SK-N-SH (cell line): ENCODE measurements at regions not wholly inside any gene's neighbourhood (a gene's known extent, or its start where the extent isn't known, plus 50 kb on each side); places are given as distances from the start of the nearest gene placed in this dataset.
A peak's percentile ranks its signal among the peaks of the same experiment; 100 is the strongest.

Source experiments
- CTCF ChIA-PET: fragments of 300-600, 350-600 bp; formaldehyde crosslinking; extraction: SDS; loops from one replicate; lab custom pipeline; 2021; lab: Yijun Ruan, JAX
- POLR2A ChIA-PET: fragments of 350-600 bp; sonication (Branson Sonifier 250); formaldehyde crosslinking; extraction: SDS; loops from one replicate; lab custom pipeline; 2020; ENCODE audit warnings: antibody characterized with exemption, inconsistent platforms; lab: Yijun Ruan, JAX
- DNase-seq: peaks from one replicate; pipeline ENCODE4 v3.0.0; 2012
- H2AFZ ChIP-seq: fragments of 200-600 bp; sonication (generic); 2 replicates; pipeline ENCODE4 v1.8.1; 2016; ENCODE audit warnings: antibody characterized with exemption, mild to moderate bottlenecking, low read depth
- H3F3A ChIP-seq: fragments of 200-600 bp; sonication (generic); replicated peaks from 2 replicates; pipeline ENCODE3; 2016; ENCODE audit warnings: antibody characterized with exemption, mild to moderate bottlenecking; ENCODE audit not compliant: insufficient read depth
- H3K27ac ChIP-seq, 2 experiments: fragments of 200-500 bp in 1 of 2; fragments of 200-600 bp in 1 of 2; sonication (Bioruptor generic) in 1 of 2; sonication (generic), shearing (Covaris generic) in 1 of 2; 2 replicates each; pipeline versions ENCODE4 v1.5.1 to v1.6.1; 2014 to 2016; ENCODE audit warnings: low read depth in 2 of 2, inconsistent platforms in 1 of 2, low read length in 1 of 2, mild to moderate bottlenecking in 1 of 2, mixed read lengths in 1 of 2
- H3K27me3 ChIP-seq: fragments of 200-600 bp; sonication (generic), shearing (Covaris generic); 2 replicates; pipeline ENCODE4 v1.6.1; 2016; ENCODE audit warnings: mixed run types; ENCODE audit not compliant: insufficient read depth
- H3K36me3 ChIP-seq, 2 experiments: fragments of 200-500 bp in 1 of 2; fragments of 200-600 bp in 1 of 2; sonication (Bioruptor generic) in 1 of 2; sonication (generic) in 1 of 2; replicated peaks in 1 of 2; 2 replicates each; pipeline versions ENCODE3 to v1.5.1; 2014 to 2016; ENCODE audit warnings: low read length in 1 of 2, mild to moderate bottlenecking in 1 of 2; ENCODE audit not compliant: insufficient read depth in 2 of 2, control insufficient read depth in 1 of 2
- H3K4me1 ChIP-seq, 2 experiments: fragments of 200-500 bp in 1 of 2; fragments of 200-600 bp in 1 of 2; sonication (Bioruptor generic) in 1 of 2; sonication (generic), shearing (Covaris generic) in 1 of 2; 2 replicates each; pipeline versions ENCODE4 v1.5.1 to v1.6.1; 2014 to 2016; ENCODE audit warnings: low read depth in 1 of 2, low read length in 1 of 2, mixed run types in 1 of 2; ENCODE audit not compliant: insufficient read depth in 2 of 2, control insufficient read depth in 1 of 2
- H3K4me2 ChIP-seq: fragments of 200-600 bp; sonication (generic), shearing (Covaris generic); 2 replicates; pipeline ENCODE4 v1.6.1; 2017; ENCODE audit warnings: mixed run types
- H3K4me3 ChIP-seq, 2 experiments: fragments of 200-500 bp in 1 of 2; fragments of 200-600 bp in 1 of 2; sonication (Bioruptor generic) in 1 of 2; sonication (generic), shearing (Covaris generic) in 1 of 2; 2 replicates each; pipeline versions ENCODE4 v1.5.1 to v1.8.1; 2014 to 2016; ENCODE audit warnings: low read depth in 2 of 2, inconsistent platforms in 1 of 2, low read length in 1 of 2, mild to moderate bottlenecking in 1 of 2, mixed read lengths in 1 of 2, moderate library complexity in 1 of 2
- H3K79me2 ChIP-seq: fragments of 200-600 bp; sonication (generic); 2 replicates; pipeline ENCODE4 v1.8.1; 2017; ENCODE audit warnings: mild to moderate bottlenecking; ENCODE audit not compliant: insufficient read depth
- H3K9ac ChIP-seq: fragments of 200-600 bp; sonication (generic); 2 replicates; pipeline ENCODE4 v1.6.1; 2017; ENCODE audit warnings: mixed run types
- H3K9me2 ChIP-seq: fragments of 200-600 bp; sonication (generic); 2 replicates; pipeline ENCODE4 v1.6.1; 2017; ENCODE audit warnings: mixed run types
- H3K9me3 ChIP-seq: fragments of 200-600 bp; sonication (generic); 2 replicates; pipeline ENCODE4 v1.6.1; 2017; ENCODE audit warnings: mixed run types, mild to moderate bottlenecking, moderate library complexity
- H4K20me1 ChIP-seq: fragments of 200-600 bp; sonication (generic); 2 replicates; pipeline ENCODE4 v1.6.1; 2017; ENCODE audit warnings: mild to moderate bottlenecking, mixed run types; ENCODE audit not compliant: insufficient read depth
- CHD2 ChIP-seq: fragments of 150-350 bp; IDR thresholded peaks from 2 replicates; pipeline ENCODE4 v1.6.1; 2018; ENCODE audit warnings: low read length; ENCODE audit not compliant: partially characterized antibody
- EP300 ChIP-seq, 2 experiments: IDR thresholded peaks; 2 replicates each; pipeline versions ENCODE4 v1.4.0 to v1.6.1; 2012; ENCODE audit warnings: borderline replicate concordance in 1 of 2, low read depth in 1 of 2, low read length in 1 of 2
- GATA2 ChIP-seq: sonication (generic); formaldehyde crosslinking; IDR thresholded peaks from 2 replicates; pipeline ENCODE4 v1.5.0; 2020; ENCODE audit warnings: mild to moderate bottlenecking, missing genetic modification reagents
- IRF3 ChIP-seq: fragments of 150-350 bp; IDR thresholded peaks from 2 replicates; pipeline ENCODE4 v1.6.1; 2016; ENCODE audit warnings: mild to moderate bottlenecking, low read depth, low read length
- JUND ChIP-seq: IDR thresholded peaks from 2 replicates; pipeline ENCODE4 v1.4.0; 2012
- MAX ChIP-seq: IDR thresholded peaks from 2 replicates; pipeline ENCODE4 v1.4.0; 2012; ENCODE audit warnings: low read depth
- MXI1 ChIP-seq: IDR thresholded peaks from 2 replicates; pipeline ENCODE4 v1.6.1; 2012; ENCODE audit warnings: mild to moderate bottlenecking, low read depth, low read length, improper control_type of control experiment
- POLR2AphosphoS5 ChIP-seq: IDR thresholded peaks from 2 replicates; pipeline ENCODE4 v1.6.1; 2012; ENCODE audit warnings: low read depth, low read length
- RAD21 ChIP-seq: IDR thresholded peaks from 2 replicates; pipeline ENCODE4 v1.6.1; 2012; ENCODE audit warnings: mild to moderate bottlenecking, low read length
- RCOR1 ChIP-seq: fragments of 150-350 bp; IDR thresholded peaks from 2 replicates; pipeline ENCODE4 v1.6.1; 2017; ENCODE audit warnings: antibody characterized with exemption, low read length
- RXRA ChIP-seq: IDR thresholded peaks from 2 replicates; pipeline ENCODE4 v1.4.0; 2012; ENCODE audit warnings: low read depth, mild to moderate bottlenecking, borderline replicate concordance
- SIN3A ChIP-seq: IDR thresholded peaks from 2 replicates; pipeline ENCODE4 v1.6.1; 2012; ENCODE audit warnings: low read depth, mild to moderate bottlenecking, low read length, moderate library complexity, borderline replicate concordance
- SMC3 ChIP-seq: IDR thresholded peaks from 2 replicates; pipeline ENCODE4 v1.6.1; 2012; ENCODE audit warnings: low read depth, low read length, improper control_type of control experiment
- TCF12 ChIP-seq: IDR thresholded peaks from 2 replicates; pipeline ENCODE4 v1.4.0; 2012
- USF1 ChIP-seq: IDR thresholded peaks from 2 replicates; pipeline ENCODE4 v1.4.0; 2012; ENCODE audit warnings: low read depth, borderline replicate concordance
- USF2 ChIP-seq: fragments of 150-350 bp; IDR thresholded peaks from 2 replicates; pipeline ENCODE4 v1.6.1; 2017; ENCODE audit warnings: antibody characterized with exemption, low read length, low read depth, borderline replicate concordance
- YY1 ChIP-seq: IDR thresholded peaks from 2 replicates; pipeline ENCODE4 v1.4.0; 2012; ENCODE audit warnings: low read depth, mild to moderate bottlenecking
- WGBS: methylation state at CpG from one replicate; pipeline ENCODE4 v1.1.6; 2017; ENCODE audit warnings: low lambda C conversion rate; 5-methylcytosine and 5-hydroxymethylcytosine counted together
- TF ChIP-seq, protein P1 (sequence below): IDR thresholded peaks from 2 replicates; pipeline ENCODE4; 2012
- TF ChIP-seq, protein P2 (sequence below): IDR thresholded peaks from 2 replicates; pipeline ENCODE4 v1.4.0; 2012; ENCODE audit warnings: low read depth, borderline replicate concordance

DNA sequence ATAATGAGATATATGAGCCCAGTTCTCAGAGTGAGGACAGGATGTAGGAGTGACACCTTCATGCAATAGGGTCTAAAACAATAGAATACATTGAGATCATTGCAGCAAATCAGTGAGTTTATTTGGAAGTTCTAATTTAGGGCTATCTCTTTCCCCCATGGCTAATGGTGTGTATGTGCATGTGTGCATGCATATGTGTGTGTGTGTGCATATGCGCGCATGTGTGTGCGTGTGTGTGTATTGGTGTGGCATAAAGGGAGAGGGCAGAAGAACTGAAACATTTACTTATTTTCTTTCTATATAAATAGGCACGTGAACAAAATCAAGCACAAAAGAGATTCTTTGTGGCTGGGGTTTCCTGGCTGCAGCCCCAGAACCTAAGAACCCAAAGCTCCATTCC, 115.7 kb upstream of the VEPH1 start:
- DNase-seq, result no peak
- Histone ChIP-seq H3K4me3 (no peak overlapping the region), H3K9me2 (no peaks in the 10 kb centered on the region), H3K9me3 (no peaks in the 10 kb centered on the region), H3K27ac (no peak overlapping the region), H3K9ac (no peak overlapping the region), H3K4me1 (peaks cover 0 to 4% of the 10 kb centered on the region in 2 experiments; a peak in 2 of 4 replicates), H3F3A (no peaks in the 10 kb centered on the region), H3K36me3 (no peaks in the 10 kb centered on the region), H2AFZ (no peak overlapping the region), H4K20me1 (no peaks in the 10 kb centered on the region), H3K79me2 (no peaks in the 10 kb centered on the region), H3K27me3 (no peaks in the 10 kb centered on the region), H3K4me2 (no peak overlapping the region)
- POLR2A ChIA-PET, result no interaction called here
- CTCF ChIA-PET, result interaction anchor here (0.7 to 2.9 kb wide), 5 partner anchors 13 to 695 kb away, joined by 3 to 29 read pairs (median 3); no protein-coding TSS in a partner anchor
- WGBS, result 93% methylated on average over 4 of the region's 4 CpGs
- TF ChIP-seq, protein P1, sequence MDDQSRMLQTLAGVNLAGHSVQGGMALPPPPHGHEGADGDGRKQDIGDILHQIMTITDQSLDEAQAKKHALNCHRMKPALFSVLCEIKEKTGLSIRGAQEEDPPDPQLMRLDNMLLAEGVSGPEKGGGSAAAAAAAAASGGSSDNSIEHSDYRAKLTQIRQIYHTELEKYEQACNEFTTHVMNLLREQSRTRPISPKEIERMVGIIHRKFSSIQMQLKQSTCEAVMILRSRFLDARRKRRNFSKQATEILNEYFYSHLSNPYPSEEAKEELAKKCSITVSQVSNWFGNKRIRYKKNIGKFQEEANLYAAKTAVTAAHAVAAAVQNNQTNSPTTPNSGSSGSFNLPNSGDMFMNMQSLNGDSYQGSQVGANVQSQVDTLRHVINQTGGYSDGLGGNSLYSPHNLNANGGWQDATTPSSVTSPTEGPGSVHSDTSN, result no peak
- TF ChIP-seq SIN3A, result no peak
- TF ChIP-seq GATA2, result no peak
- no peak for TF ChIP-seq RXRA
- TF ChIP-seq USF2, result no peak
- no peak for TF ChIP-seq IRF3
- TF ChIP-seq SMC3, result no peak
- TF ChIP-seq MAX, result no peak

DNA sequence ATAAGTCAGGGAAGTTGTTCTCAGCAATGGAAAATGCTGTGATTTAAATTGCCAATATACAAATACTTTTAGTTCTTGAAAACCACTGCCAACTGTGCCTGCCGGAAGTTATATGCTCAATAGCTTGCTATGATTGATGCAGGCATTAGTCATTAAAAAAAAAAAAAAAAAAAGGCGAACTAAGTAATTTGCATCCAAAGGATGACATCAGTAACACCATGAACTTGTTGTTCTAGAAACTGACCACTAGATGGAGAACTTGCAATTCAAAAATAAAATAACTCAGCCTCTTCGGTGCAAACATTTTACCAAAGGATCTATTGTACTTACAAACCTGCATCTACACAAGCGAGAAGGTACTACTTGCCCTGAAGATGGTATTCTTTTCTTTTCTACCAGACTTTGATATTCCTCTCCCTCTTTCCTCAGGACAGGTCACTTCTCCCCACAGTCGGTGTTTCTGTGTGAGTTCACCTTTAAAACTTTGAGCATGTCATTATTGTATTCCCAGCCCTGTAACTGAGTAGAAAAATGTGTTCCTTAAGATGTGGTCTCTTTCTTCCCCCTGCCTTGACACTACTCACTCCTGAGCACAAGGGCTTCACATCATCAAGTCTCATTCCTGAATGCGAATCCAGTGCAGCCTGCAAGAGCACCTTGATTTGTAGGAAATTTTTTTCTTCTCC, 115.0 kb upstream of the VEPH1 start:
- Histone ChIP-seq H3K9me2 (no peaks in the 10 kb centered on the region), H3K4me3 (no peak overlapping the region; a peak in 1 of 4 replicates), H3K27ac (peak overlapping the region in 1 of 2 experiments; percentile 6; a peak in 1 of 4 replicates), H3K36me3 (no peaks in the 10 kb centered on the region), H3F3A (no peaks in the 10 kb centered on the region), H3K4me1 (peaks cover 0 to 4% of the 10 kb centered on the region in 2 experiments; a peak in 2 of 4 replicates), H3K9me3 (no peaks in the 10 kb centered on the region), H3K4me2 (peak overlapping the region; percentile 13; the same call in 1 of the 2 replicates), H3K79me2 (no peaks in the 10 kb centered on the region), H4K20me1 (no peaks in the 10 kb centered on the region), H3K27me3 (no peaks in the 10 kb centered on the region), H2AFZ (peak overlapping the region; percentile 31; the same call in 1 of the 2 replicates), H3K9ac (no peak overlapping the region)
- CTCF ChIA-PET, result interaction anchor here (1.0 to 7.2 kb wide), 5 partner anchors 13 to 919 kb away, joined by 3 to 53 read pairs (median 6); no protein-coding TSS in a partner anchor
- peak; percentile 41 for DNase-seq
- POLR2A ChIA-PET, result no interaction called here
- WGBS, result 19% methylated on average over 6 of the region's 6 CpGs
- no peak for TF ChIP-seq USF1
- no peak for TF ChIP-seq MXI1
- TF ChIP-seq, protein P2, sequence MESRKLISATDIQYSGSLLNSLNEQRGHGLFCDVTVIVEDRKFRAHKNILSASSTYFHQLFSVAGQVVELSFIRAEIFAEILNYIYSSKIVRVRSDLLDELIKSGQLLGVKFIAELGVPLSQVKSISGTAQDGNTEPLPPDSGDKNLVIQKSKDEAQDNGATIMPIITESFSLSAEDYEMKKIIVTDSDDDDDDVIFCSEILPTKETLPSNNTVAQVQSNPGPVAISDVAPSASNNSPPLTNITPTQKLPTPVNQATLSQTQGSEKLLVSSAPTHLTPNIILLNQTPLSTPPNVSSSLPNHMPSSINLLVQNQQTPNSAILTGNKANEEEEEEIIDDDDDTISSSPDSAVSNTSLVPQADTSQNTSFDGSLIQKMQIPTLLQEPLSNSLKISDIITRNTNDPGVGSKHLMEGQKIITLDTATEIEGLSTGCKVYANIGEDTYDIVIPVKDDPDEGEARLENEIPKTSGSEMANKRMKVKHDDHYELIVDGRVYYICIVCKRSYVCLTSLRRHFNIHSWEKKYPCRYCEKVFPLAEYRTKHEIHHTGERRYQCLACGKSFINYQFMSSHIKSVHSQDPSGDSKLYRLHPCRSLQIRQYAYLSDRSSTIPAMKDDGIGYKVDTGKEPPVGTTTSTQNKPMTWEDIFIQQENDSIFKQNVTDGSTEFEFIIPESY, result no peak
- peak; percentile 52; the same call in 1 of the 2 replicates for TF ChIP-seq JUND
- no peak for TF ChIP-seq YY1
- TF ChIP-seq MAX, result no peak
- TF ChIP-seq TCF12, result peak; percentile 37; the same call in 1 of the 2 replicates
- TF ChIP-seq CHD2, result no peak
- no peak for TF ChIP-seq POLR2AphosphoS5
- TF ChIP-seq RAD21, result peak; percentile 92
- TF ChIP-seq RCOR1, result no peak
- TF ChIP-seq EP300 (IDR thresholded peaks at IDR 0.05; ENCODE audit: borderline replicate concordance in 1 of 2, low read depth in 1 of 2, low read length in 1 of 2), result no peak
- no peak for TF ChIP-seq RXRA
